ENCODE measurements at regions not wholly inside any gene's neighbourhood (a gene's known extent, or its start where the extent isn't known, plus 50 kb on each side); places are given as distances from the start of the nearest gene placed in this dataset.

DNA sequence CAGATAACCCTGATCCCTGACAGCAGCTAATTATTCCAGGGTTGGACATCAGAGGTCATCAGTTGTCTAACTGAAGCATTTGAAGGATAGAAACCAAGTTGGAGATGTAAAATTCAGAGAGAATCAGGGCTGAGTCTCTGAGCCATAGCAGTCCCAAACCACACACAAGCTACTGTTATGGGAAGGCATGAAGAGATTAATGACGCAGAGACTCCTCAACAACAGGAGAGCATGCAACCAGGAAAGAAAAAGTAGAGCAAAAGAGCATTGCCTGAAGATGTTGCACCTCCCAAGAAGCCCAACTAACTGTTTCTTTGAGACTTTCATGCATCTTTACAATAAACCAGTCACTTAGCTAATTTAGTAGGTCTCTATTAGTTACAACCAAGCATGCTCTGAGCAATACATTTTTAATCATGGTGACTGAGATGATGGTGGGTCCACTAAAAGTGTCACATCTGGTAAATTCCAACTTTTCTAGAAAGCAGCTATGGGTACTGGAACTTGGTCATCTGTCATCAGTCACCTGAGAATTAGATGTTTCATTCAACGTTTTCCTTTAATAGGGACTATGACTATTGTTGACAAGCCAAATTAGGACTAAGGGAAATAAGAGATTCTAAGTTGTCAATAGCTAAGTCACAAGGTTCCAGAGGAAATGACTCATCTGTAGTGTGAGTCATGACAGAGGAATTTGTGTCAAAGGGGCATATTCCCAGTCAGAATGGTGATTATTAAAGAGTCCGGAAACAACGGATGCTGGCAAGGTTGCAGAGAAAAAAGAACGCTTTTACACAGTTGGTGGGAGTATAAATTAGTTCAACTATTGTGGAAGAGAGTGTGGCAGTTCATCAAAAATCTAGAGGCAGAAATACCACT, 239.8 kb downstream of the CHD9NB start:
- Histone ChIP-seq H4K20me1 (ENCODE audit: insufficient read depth, low read depth, low read length) (no peaks in the 10 kb centered on the region), H3K79me2 (ENCODE audit: low read length) (no peaks in the 10 kb centered on the region), H3K9me3 (ENCODE audit: low read length) (no peaks in the 10 kb centered on the region), H3K4me1 (ENCODE audit: low read length) (no peaks in the 10 kb centered on the region), H3K4me2 (ENCODE audit: low read depth, low read length, poor library complexity, severe bottlenecking) (no peak overlapping the region), H2AFZ (ENCODE audit: low read length) (no peak overlapping the region), H3K9me2 (replicated peaks; ENCODE audit: insufficient read depth, low read length) (no peaks in the 10 kb centered on the region), H3K9ac (ENCODE audit: low read length) (no peak overlapping the region), H3K27ac (ENCODE audit: low read length) (no peak overlapping the region), H3K36me3 (ENCODE audit: insufficient read depth, low read length) (no peaks in the 10 kb centered on the region), H3K4me3 (ENCODE audit: low read length) (no peak overlapping the region), H3K27me3 (ENCODE audit: low read length) (no peaks in the 10 kb centered on the region)
- DNase-seq, result no peak

DNA sequence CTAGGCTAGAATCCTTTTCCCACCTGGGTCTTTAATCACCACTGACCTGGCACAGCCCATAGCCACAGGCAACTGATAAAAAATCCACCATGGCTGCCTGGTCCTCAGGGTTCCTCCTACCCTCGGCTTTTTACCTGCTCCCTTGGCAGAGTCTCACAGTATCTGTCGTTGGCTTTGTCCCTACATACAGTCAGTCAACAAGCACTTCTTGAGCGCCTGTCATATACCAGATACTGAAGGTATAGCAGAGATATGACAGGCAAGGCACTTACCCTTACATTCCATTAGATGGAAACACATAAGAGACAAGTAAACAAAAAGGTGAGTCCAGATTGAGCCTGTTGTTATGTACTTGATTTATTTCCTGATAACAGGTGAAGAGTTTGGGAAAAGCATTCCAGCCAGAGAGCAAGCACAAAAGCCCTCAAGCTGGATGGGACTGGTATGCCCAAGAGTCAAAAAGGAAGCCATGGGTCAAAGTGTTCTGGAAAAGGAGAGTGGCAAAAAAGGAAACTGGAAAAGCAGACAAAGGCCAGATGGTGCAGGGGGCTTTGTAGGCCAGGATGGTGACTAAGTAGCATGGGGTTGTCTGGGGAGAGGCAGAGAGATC, 247.0 kb downstream of the CHD9NB start:
- H3K27me3 ChIP-seq (ENCODE audit: low read length), result no peaks in the 10 kb centered on the region
- no peak for DNase-seq
- no peaks in the 10 kb centered on the region for H4K20me1 ChIP-seq (ENCODE audit: insufficient read depth, low read depth, low read length)
- H3K4me2 ChIP-seq (ENCODE audit: low read depth, low read length, poor library complexity, severe bottlenecking), result no peak overlapping the region
- H3K27ac ChIP-seq (ENCODE audit: low read length), result no peak overlapping the region
- H3K9ac ChIP-seq (ENCODE audit: low read length), result no peak overlapping the region
- no peaks in the 10 kb centered on the region for H3K4me1 ChIP-seq (ENCODE audit: low read length)
- H3K79me2 ChIP-seq (ENCODE audit: low read length), result no peaks in the 10 kb centered on the region
- H3K9me3 ChIP-seq (ENCODE audit: low read length), result no peaks in the 10 kb centered on the region
- no peak overlapping the region for H2AFZ ChIP-seq (ENCODE audit: low read length)
- H3K36me3 ChIP-seq (ENCODE audit: insufficient read depth, low read length), result no peaks in the 10 kb centered on the region
- H3K4me3 ChIP-seq (ENCODE audit: low read length), result no peak overlapping the region
- H3K9me2 ChIP-seq (replicated peaks; ENCODE audit: insufficient read depth, low read length), result no peaks in the 10 kb centered on the region

DNA sequence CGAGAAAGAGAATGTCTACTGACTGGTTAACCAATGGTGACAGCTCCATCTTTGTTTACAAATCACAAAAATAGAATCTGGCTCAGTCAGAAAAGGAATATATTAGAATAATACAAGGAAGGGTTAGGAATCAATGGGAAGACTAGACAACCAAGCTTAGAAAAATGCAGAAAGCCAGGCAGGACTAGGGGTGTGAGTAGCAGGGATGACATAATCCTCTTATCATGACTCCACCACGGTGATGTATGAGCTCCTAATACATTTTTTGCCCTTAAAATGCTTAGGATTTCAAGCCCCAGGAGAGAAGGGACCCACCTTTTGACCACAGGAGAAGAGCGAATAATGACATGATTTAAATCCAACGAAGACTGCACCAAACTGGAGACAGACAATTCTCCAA, 252.3 kb downstream of the CHD9NB start:
- no peaks in the 10 kb centered on the region for H3K36me3 ChIP-seq (ENCODE audit: insufficient read depth, low read length)
- H3K9ac ChIP-seq (ENCODE audit: low read length), result no peak overlapping the region
- H3K4me2 ChIP-seq (ENCODE audit: low read depth, low read length, poor library complexity, severe bottlenecking), result no peak overlapping the region
- no peaks in the 10 kb centered on the region for H3K27me3 ChIP-seq (ENCODE audit: low read length)
- H3K4me3 ChIP-seq (ENCODE audit: low read length), result no peak overlapping the region
- no peaks in the 10 kb centered on the region for H3K9me3 ChIP-seq (ENCODE audit: low read length)
- 0 out of 2 replicates have a peak, but pooled peaks cover 2% of the 10 kb centered on the region for H3K9me2 ChIP-seq (replicated peaks; ENCODE audit: insufficient read depth, low read length)
- H3K4me1 ChIP-seq (ENCODE audit: low read length), result no peaks in the 10 kb centered on the region
- no peak for DNase-seq
- no peak overlapping the region for H2AFZ ChIP-seq (ENCODE audit: low read length)
- H4K20me1 ChIP-seq (ENCODE audit: insufficient read depth, low read depth, low read length), result no peaks in the 10 kb centered on the region
- H3K27ac ChIP-seq (ENCODE audit: low read length), result no peak overlapping the region
- no peaks in the 10 kb centered on the region for H3K79me2 ChIP-seq (ENCODE audit: low read length)

DNA sequence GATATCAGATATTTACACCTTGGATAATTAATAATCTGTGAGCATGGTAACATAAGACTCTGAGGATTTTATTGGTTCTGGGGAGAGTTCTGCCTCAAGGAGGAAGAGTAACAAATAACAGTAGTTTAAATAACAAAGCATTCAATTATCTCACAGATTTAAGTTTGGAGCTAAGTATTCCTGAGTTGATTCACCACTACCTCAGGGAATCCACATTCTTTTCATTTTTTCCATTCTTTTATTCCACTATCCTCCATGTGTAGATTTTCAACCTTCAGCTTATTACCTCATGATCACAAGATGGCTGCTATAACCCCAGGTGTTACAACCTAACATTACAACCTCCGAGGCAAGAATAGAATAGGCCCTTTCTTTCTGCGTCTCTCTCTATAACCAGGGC, 252.2 kb upstream of the TOX3 start:
- Histone ChIP-seq H3K9me2 (replicated peaks; ENCODE audit: insufficient read depth, low read length) (0 out of 2 replicates have a peak, but pooled peaks cover 2% of the 10 kb centered on the region), H3K4me3 (ENCODE audit: low read length) (no peak overlapping the region), H3K27me3 (ENCODE audit: low read length) (no peaks in the 10 kb centered on the region), H3K36me3 (ENCODE audit: insufficient read depth, low read length) (no peaks in the 10 kb centered on the region), H3K79me2 (ENCODE audit: low read length) (no peaks in the 10 kb centered on the region), H3K27ac (ENCODE audit: low read length) (no peak overlapping the region), H3K9ac (ENCODE audit: low read length) (no peak overlapping the region), H2AFZ (ENCODE audit: low read length) (no peak overlapping the region), H3K9me3 (ENCODE audit: low read length) (peaks cover 3% of the 10 kb centered on the region; the same call in 1 of the 2 replicates), H4K20me1 (ENCODE audit: insufficient read depth, low read depth, low read length) (no peaks in the 10 kb centered on the region), H3K4me2 (ENCODE audit: low read depth, low read length, poor library complexity, severe bottlenecking) (no peak overlapping the region), H3K4me1 (ENCODE audit: low read length) (no peaks in the 10 kb centered on the region)
- DNase-seq, result no peak

GRCh38 chr16:52787709-52788108, 240.8 kb upstream of the TOX3 start:
- no peaks in the 10 kb centered on the region for H3K27me3 ChIP-seq (ENCODE audit: low read length)
- H3K4me3 ChIP-seq (ENCODE audit: low read length), result no peak overlapping the region
- no peaks in the 10 kb centered on the region for H4K20me1 ChIP-seq (ENCODE audit: insufficient read depth, low read depth, low read length)
- no peaks in the 10 kb centered on the region for H3K9me2 ChIP-seq (replicated peaks; ENCODE audit: insufficient read depth, low read length)
- H2AFZ ChIP-seq (ENCODE audit: low read length), result no peak overlapping the region
- no peaks in the 10 kb centered on the region for H3K79me2 ChIP-seq (ENCODE audit: low read length)
- no peak overlapping the region for H3K9ac ChIP-seq (ENCODE audit: low read length)
- no peaks in the 10 kb centered on the region for H3K9me3 ChIP-seq (ENCODE audit: low read length)
- DNase-seq, result no peak
- H3K4me2 ChIP-seq (ENCODE audit: low read depth, low read length, poor library complexity, severe bottlenecking), result no peak overlapping the region
- H3K4me1 ChIP-seq (ENCODE audit: low read length), result no peaks in the 10 kb centered on the region
- H3K27ac ChIP-seq (ENCODE audit: low read length), result no peak overlapping the region
- no peaks in the 10 kb centered on the region for H3K36me3 ChIP-seq (ENCODE audit: insufficient read depth, low read length)

- Histone ChIP-seq H4K20me1 (ENCODE audit: insufficient read depth, low read depth, low read length) (no peaks in the 10 kb centered on the region), H3K9me3 (ENCODE audit: low read length) (no peaks in the 10 kb centered on the region), H3K9ac (ENCODE audit: low read length) (no peak overlapping the region), H3K27ac (ENCODE audit: low read length) (no peak overlapping the region), H3K4me2 (ENCODE audit: low read depth, low read length, poor library complexity, severe bottlenecking) (no peak overlapping the region), H3K4me3 (ENCODE audit: low read length) (no peak overlapping the region), H3K36me3 (ENCODE audit: insufficient read depth, low read length) (no peaks in the 10 kb centered on the region), H3K27me3 (ENCODE audit: low read length) (no peaks in the 10 kb centered on the region), H3K9me2 (replicated peaks; ENCODE audit: insufficient read depth, low read length) (no peaks in the 10 kb centered on the region), H3K79me2 (ENCODE audit: low read length) (no peaks in the 10 kb centered on the region), H3K4me1 (ENCODE audit: low read length) (no peaks in the 10 kb centered on the region), H2AFZ (ENCODE audit: low read length) (no peak overlapping the region)
- DNase-seq, result no peak
Observed at GRCh38 chr16:52786091-52786490, 239.1 kb upstream of the TOX3 start.

GRCh38 chr16:52785653-52786052, 238.7 kb upstream of the TOX3 start:
- H3K4me2 ChIP-seq (ENCODE audit: low read depth, low read length, poor library complexity, severe bottlenecking), result no peak overlapping the region
- H3K79me2 ChIP-seq (ENCODE audit: low read length), result no peaks in the 10 kb centered on the region
- no peaks in the 10 kb centered on the region for H4K20me1 ChIP-seq (ENCODE audit: insufficient read depth, low read depth, low read length)
- no peaks in the 10 kb centered on the region for H3K9me3 ChIP-seq (ENCODE audit: low read length)
- no peak overlapping the region for H2AFZ ChIP-seq (ENCODE audit: low read length)
- no peak overlapping the region for H3K9ac ChIP-seq (ENCODE audit: low read length)
- H3K36me3 ChIP-seq (ENCODE audit: insufficient read depth, low read length), result no peaks in the 10 kb centered on the region
- H3K27me3 ChIP-seq (ENCODE audit: low read length), result no peaks in the 10 kb centered on the region
- no peak overlapping the region for H3K27ac ChIP-seq (ENCODE audit: low read length)
- H3K4me3 ChIP-seq (ENCODE audit: low read length), result no peak overlapping the region
- no peaks in the 10 kb centered on the region for H3K9me2 ChIP-seq (replicated peaks; ENCODE audit: insufficient read depth, low read length)
- no peak for DNase-seq
- H3K4me1 ChIP-seq (ENCODE audit: low read length), result no peaks in the 10 kb centered on the region

GRCh38 chr16:52783616-52784015, 236.7 kb upstream of the TOX3 start:
- H3K36me3 ChIP-seq (ENCODE audit: insufficient read depth, low read length), result no peaks in the 10 kb centered on the region
- no peaks in the 10 kb centered on the region for H3K9me3 ChIP-seq (ENCODE audit: low read length)
- no peaks in the 10 kb centered on the region for H3K79me2 ChIP-seq (ENCODE audit: low read length)
- no peak overlapping the region for H2AFZ ChIP-seq (ENCODE audit: low read length)
- no peaks in the 10 kb centered on the region for H4K20me1 ChIP-seq (ENCODE audit: insufficient read depth, low read depth, low read length)
- no peak for DNase-seq
- no peak overlapping the region for H3K9ac ChIP-seq (ENCODE audit: low read length)
- H3K4me2 ChIP-seq (ENCODE audit: low read depth, low read length, poor library complexity, severe bottlenecking), result no peak overlapping the region
- no peaks in the 10 kb centered on the region for H3K4me1 ChIP-seq (ENCODE audit: low read length)
- H3K4me3 ChIP-seq (ENCODE audit: low read length), result no peak overlapping the region
- H3K9me2 ChIP-seq (replicated peaks; ENCODE audit: insufficient read depth, low read length), result no peaks in the 10 kb centered on the region
- no peaks in the 10 kb centered on the region for H3K27me3 ChIP-seq (ENCODE audit: low read length)
- H3K27ac ChIP-seq (ENCODE audit: low read length), result no peak overlapping the region

All from Karpas-422 (cell line).